CD14-positive monocyte (primary cell): ENCODE measurements at regions not wholly inside any gene's neighbourhood (a gene's known extent, or its start where the extent isn't known, plus 50 kb on each side); places are given as distances from the start of the nearest gene placed in this dataset.

ENCODE experiments used
- DNase-seq, 3 donors: peaks; one replicate each; pipeline ENCODE4 v3.0.0-alpha.2; 2011 to 2022
- H2AFZ ChIP-seq: 2 replicates; pipeline ENCODE4 v1.6.0; 2012; ENCODE audit warnings: mild to moderate bottlenecking, low read depth, low read length, inconsistent platforms; ENCODE audit not compliant: insufficient read depth, poor library complexity, severe bottlenecking
- H3K27ac ChIP-seq, 2 donors: 1 replicate in 1 of 2; 2 replicates in 1 of 2; pipeline ENCODE4 v1.5.1; 2012 to 2013; ENCODE audit warnings: low read length in 2 of 2, control low read depth in 1 of 2, inconsistent platforms in 1 of 2, low read depth in 1 of 2, mild to moderate bottlenecking in 1 of 2
- H3K27me3 ChIP-seq, 2 donors: one replicate each; pipeline versions ENCODE4 v1.6.0 to v1.6.1; 2011 to 2013; ENCODE audit warnings: low read length in 2 of 2; ENCODE audit not compliant: control insufficient read depth in 2 of 2, insufficient read depth in 2 of 2
- H3K36me3 ChIP-seq, 2 donors: replicated peaks in 1 of 2; 1 replicate in 1 of 2; 2 replicates in 1 of 2; pipeline versions ENCODE4 v1.5.1 to v1.6.1; 2012 to 2013; ENCODE audit warnings: low read length in 2 of 2, control low read depth in 1 of 2, inconsistent platforms in 1 of 2, mild to moderate bottlenecking in 1 of 2; ENCODE audit not compliant: insufficient read depth in 2 of 2, control insufficient read depth in 1 of 2
- H3K4me1 ChIP-seq, 2 donors: 1 replicate in 1 of 2; 2 replicates in 1 of 2; pipeline versions ENCODE4 v1.5.1 to v1.6.1; 2012 to 2013; ENCODE audit warnings: low read length in 2 of 2, control low read depth in 1 of 2, inconsistent platforms in 1 of 2, mild to moderate bottlenecking in 1 of 2, moderate library complexity in 1 of 2; ENCODE audit not compliant: insufficient read depth in 2 of 2, control insufficient read depth in 1 of 2
- H3K4me2 ChIP-seq: replicated peaks from 2 replicates; pipeline ENCODE3; 2012; ENCODE audit warnings: low read length, moderate library complexity, mild to moderate bottlenecking; ENCODE audit not compliant: poor library complexity, severe bottlenecking; ENCODE audit errors: extremely low read depth
- H3K4me3 ChIP-seq, 3 experiments: fragments of 200-600 bp in 1 of 3; sonication (generic) in 1 of 3; replicated peaks in 1 of 3; 1 replicate in 2 of 3; 2 replicates in 1 of 3; pipeline ENCODE4 v1.5.1; 2011 to 2013; ENCODE audit warnings: low read length in 3 of 3, mild to moderate bottlenecking in 3 of 3, control low read depth in 2 of 3, low read depth in 2 of 3, inconsistent platforms in 1 of 3, moderate library complexity in 1 of 3
- H3K79me2 ChIP-seq: 2 replicates; pipeline ENCODE4 v1.6.0; 2012; ENCODE audit warnings: mild to moderate bottlenecking, control low read depth, inconsistent platforms, low read length, moderate library complexity; ENCODE audit not compliant: insufficient read depth
- H3K9ac ChIP-seq: 2 replicates; pipeline ENCODE4 v1.6.0; 2017; ENCODE audit warnings: low read length, mild to moderate bottlenecking; ENCODE audit not compliant: insufficient read depth, poor library complexity, severe bottlenecking
- H3K9me3 ChIP-seq, 2 donors: replicated peaks in 1 of 2; 1 replicate in 1 of 2; 2 replicates in 1 of 2; pipeline versions ENCODE4 v1.5.1 to v1.6.1; 2012 to 2013; ENCODE audit warnings: low read length in 2 of 2, control low read depth in 1 of 2; ENCODE audit not compliant: control insufficient read depth in 1 of 2, insufficient read depth in 1 of 2
- H4K20me1 ChIP-seq: 2 replicates; pipeline ENCODE4 v1.6.0; 2012; ENCODE audit warnings: mild to moderate bottlenecking, low read length, control low read depth, moderate library complexity; ENCODE audit not compliant: insufficient read depth
- H3K27ac Mint-ChIP-seq, 7 donors: one replicate each; pipeline ENCODE4 v1.8.0; 2020; ENCODE audit warnings: mild to moderate bottlenecking in 7 of 7, mixed read lengths in 7 of 7, moderate library complexity in 6 of 7, inconsistent platforms in 2 of 7
- H3K27me3 Mint-ChIP-seq, 3 donors: one replicate each; pipeline ENCODE4 v1.8.0; 2021 to 2022; ENCODE audit warnings: low read depth in 3 of 3, mild to moderate bottlenecking in 3 of 3, mixed read lengths in 3 of 3, moderate library complexity in 3 of 3, inconsistent platforms in 1 of 3
- H3K36me3 Mint-ChIP-seq, 2 donors: one replicate each; pipeline ENCODE4 v1.8.0; 2020; ENCODE audit warnings: mixed read lengths in 2 of 2, inconsistent platforms in 1 of 2, mild to moderate bottlenecking in 1 of 2
- H3K4me1 Mint-ChIP-seq: one replicate; pipeline ENCODE4 v1.8.0; 2020; ENCODE audit warnings: mild to moderate bottlenecking, mixed read lengths
- H3K4me3 Mint-ChIP-seq, 2 donors: one replicate each; pipeline ENCODE4 v1.8.0; 2020; ENCODE audit warnings: mild to moderate bottlenecking in 2 of 2, mixed read lengths in 2 of 2, moderate library complexity in 1 of 2
- H3K9me3 Mint-ChIP-seq, 7 donors: one replicate each; pipeline ENCODE4 v1.8.0; 2020 to 2022; ENCODE audit warnings: mixed read lengths in 7 of 7, mild to moderate bottlenecking in 6 of 7, moderate library complexity in 6 of 7, inconsistent platforms in 2 of 7
- WGBS: methylation state at CpG from one replicate; pipeline ENCODE4 v1.1.5; 2013; ENCODE audit warnings: missing lambda C conversion rate; ENCODE audit not compliant: insufficient coverage; 5-methylcytosine and 5-hydroxymethylcytosine counted together
- intact Hi-C, 2 donors: fragments of 100-400 bp; cut with micrococcal nuclease; formaldehyde crosslinking; loops; one replicate each; pipeline versions ENCODE4 v1.15.0 to v1.15.1; 2023
- TF ChIP-seq, protein P1 (sequence below): fragments of 200-600 bp; IDR thresholded peaks from one replicate; pipeline ENCODE4 v1.8.0; 2022; ENCODE audit warnings: antibody characterized with exemption, mild to moderate bottlenecking

DNA sequence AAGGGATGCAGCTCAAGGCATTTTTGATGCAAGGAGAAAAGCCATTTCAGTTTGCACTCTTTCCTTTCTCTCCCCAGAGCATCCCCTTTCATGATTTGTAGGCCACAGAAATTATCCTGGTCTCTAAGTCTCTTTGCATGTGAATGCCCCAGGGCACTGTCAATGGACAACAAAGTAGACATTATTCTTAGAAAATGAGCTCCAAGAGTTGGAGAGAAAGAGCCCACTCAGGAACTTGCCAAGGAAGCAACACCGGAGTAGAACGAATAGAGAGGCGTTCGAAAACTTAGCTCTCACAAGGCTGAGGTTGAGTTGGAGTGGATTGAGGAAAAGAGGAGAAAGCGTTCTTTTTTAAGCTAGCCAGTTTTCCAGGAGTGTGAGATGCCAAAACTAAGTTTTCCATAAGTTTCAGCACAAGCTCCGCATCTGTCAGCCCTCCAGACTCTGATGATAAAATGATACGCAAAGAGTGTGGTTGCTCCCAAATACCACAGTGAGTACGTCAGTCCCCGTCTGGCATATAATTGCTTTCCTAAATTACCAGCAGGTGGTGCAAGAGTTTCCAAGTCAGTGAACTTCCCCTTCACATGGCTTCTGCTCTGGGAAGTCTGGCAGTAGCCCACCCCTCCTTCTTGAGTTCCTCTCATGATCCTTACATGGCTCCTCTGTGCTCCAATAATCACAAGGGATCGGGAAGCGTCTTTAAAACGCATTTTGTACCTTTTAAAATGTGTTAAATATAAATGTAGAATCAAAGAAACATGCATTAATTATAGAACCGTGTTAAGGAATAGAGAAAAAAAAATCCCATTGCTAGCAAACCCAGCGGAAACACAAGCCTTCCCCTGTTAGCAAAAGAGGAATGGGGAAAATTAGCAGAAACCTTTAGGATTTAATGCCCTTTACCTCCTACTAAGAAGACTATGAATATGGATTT lies 1060.6 kb upstream of the FANCL start:
- H3K4me3 ChIP-seq = no peak overlapping the region
- no peak overlapping the region for H3K27ac Mint-ChIP-seq
- 76% methylated on average over 6 of the region's 14 CpGs for WGBS

DNA sequence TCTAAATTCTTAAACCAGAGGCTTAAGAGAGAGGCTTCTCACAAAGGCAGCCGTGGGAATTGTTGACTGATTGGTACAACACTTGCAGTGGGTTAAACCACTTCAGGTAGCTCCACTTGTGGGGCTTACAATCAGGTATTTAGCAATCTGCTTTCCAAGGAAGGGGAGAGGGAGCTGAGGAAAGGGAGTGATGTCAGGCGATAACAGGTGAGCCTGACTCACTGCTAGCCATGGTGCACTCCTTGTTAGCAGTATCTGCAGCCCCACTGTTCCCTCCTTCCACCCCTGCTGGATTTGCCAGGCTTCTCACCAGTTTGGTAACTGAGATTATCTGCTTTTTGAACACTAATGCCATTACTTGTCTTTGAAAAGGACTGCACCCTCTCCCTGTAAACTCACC lies 1056.7 kb upstream of the FANCL start:
- Mint-ChIP-seq H3K27me3 (peaks cover 0 to 1% (median 0%) of the 10 kb centered on the region in 3 donors), H3K4me3 (no peak overlapping the region), H3K9me3 (no peaks in the 10 kb centered on the region), H3K4me1 (no peaks in the 10 kb centered on the region), H3K27ac (no peak overlapping the region), H3K36me3 (no peaks in the 10 kb centered on the region)
- Histone ChIP-seq H4K20me1 (no peaks in the 10 kb centered on the region), H3K9me3 (no peaks in the 10 kb centered on the region), H3K36me3 (no peaks in the 10 kb centered on the region), H3K79me2 (no peaks in the 10 kb centered on the region), H3K27ac (no peak overlapping the region), H3K4me3 (no peak overlapping the region), H3K4me1 (no peaks in the 10 kb centered on the region), H3K27me3 (no peaks in the 10 kb centered on the region), H3K9ac (no peak overlapping the region), H3K4me2 (no peak overlapping the region), H2AFZ (no peak overlapping the region)
- TF ChIP-seq, protein P1, sequence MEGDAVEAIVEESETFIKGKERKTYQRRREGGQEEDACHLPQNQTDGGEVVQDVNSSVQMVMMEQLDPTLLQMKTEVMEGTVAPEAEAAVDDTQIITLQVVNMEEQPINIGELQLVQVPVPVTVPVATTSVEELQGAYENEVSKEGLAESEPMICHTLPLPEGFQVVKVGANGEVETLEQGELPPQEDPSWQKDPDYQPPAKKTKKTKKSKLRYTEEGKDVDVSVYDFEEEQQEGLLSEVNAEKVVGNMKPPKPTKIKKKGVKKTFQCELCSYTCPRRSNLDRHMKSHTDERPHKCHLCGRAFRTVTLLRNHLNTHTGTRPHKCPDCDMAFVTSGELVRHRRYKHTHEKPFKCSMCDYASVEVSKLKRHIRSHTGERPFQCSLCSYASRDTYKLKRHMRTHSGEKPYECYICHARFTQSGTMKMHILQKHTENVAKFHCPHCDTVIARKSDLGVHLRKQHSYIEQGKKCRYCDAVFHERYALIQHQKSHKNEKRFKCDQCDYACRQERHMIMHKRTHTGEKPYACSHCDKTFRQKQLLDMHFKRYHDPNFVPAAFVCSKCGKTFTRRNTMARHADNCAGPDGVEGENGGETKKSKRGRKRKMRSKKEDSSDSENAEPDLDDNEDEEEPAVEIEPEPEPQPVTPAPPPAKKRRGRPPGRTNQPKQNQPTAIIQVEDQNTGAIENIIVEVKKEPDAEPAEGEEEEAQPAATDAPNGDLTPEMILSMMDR = no peak
- intact Hi-C loops = no loop called here
- no peak for DNase-seq
- 100% methylated on average over 1 of the region's 2 CpGs for WGBS

More for the DNA sequence above, 1060.6 kb upstream of the FANCL start:
- Histone ChIP-seq H3K79me2 (no peaks in the 10 kb centered on the region), H3K9ac (no peak overlapping the region), H3K4me1 (no peaks in the 10 kb centered on the region), H2AFZ (no peak overlapping the region), H3K27me3 (no peaks in the 10 kb centered on the region), H4K20me1 (no peaks in the 10 kb centered on the region), H3K27ac (no peak overlapping the region), H3K4me2 (no peak overlapping the region), H3K36me3 (no peaks in the 10 kb centered on the region), H3K9me3 (no peaks in the 10 kb centered on the region)
- intact Hi-C loops = loop anchor here (5.0 to 10.0 kb wide), 3 partner anchors 1253 to 1283 kb away; partner anchors contain the start of gene BCL11A (in 1 of the 2)
- H3K4me1 Mint-ChIP-seq = no peaks in the 10 kb centered on the region
- peaks cover 0 to 4% (median 0%) of the 10 kb centered on the region in 3 donors for H3K27me3 Mint-ChIP-seq
- no peaks in the 10 kb centered on the region for H3K9me3 Mint-ChIP-seq
- H3K4me3 Mint-ChIP-seq = no peak overlapping the region
- no peaks in the 10 kb centered on the region for H3K36me3 Mint-ChIP-seq
- DNase-seq = peak; percentile 51 to 67 (median 65)
- TF ChIP-seq, protein P1 = peak; percentile 78
